Fibroblast of lung (primary cell): ENCODE measurements at regions not wholly inside any gene's neighbourhood (a gene's known extent, or its start where the extent isn't known, plus 50 kb on each side); places are given as distances from the start of the nearest gene placed in this dataset.

Experiments
- DNase-seq, 2 donors: peaks; one replicate each; pipeline versions ENCODE4 v3.0.0 to v3.0.0-alpha.2; 2010; ENCODE audit warnings: low read depth in 2 of 2
- H2AFZ ChIP-seq: 2 replicates; pipeline ENCODE4 v1.5.1; 2012; ENCODE audit warnings: low read length, control low read depth, inconsistent platforms
- H3K27ac ChIP-seq: 2 replicates; pipeline ENCODE4 v1.5.1; 2011; ENCODE audit warnings: low read length, control low read depth; ENCODE audit not compliant: insufficient read depth
- H3K27me3 ChIP-seq: 2 replicates; pipeline ENCODE4 v1.5.1; 2011; ENCODE audit warnings: mild to moderate bottlenecking, low read length; ENCODE audit not compliant: control insufficient read depth, insufficient read depth
- H3K36me3 ChIP-seq: 2 replicates; pipeline ENCODE4 v1.5.1; 2011; ENCODE audit warnings: low read length; ENCODE audit not compliant: control insufficient read depth, insufficient read depth
- H3K4me1 ChIP-seq: 2 replicates; pipeline ENCODE4 v1.5.1; 2011; ENCODE audit warnings: low read length; ENCODE audit not compliant: control insufficient read depth, insufficient read depth; ENCODE audit errors: extremely low read depth
- H3K4me2 ChIP-seq: 2 replicates; pipeline ENCODE4 v1.5.1; 2011; ENCODE audit warnings: low read length, control low read depth; ENCODE audit not compliant: insufficient read depth; ENCODE audit errors: extremely low read depth
- H3K4me3 ChIP-seq, 4 experiments: fragments of 200-600 bp in 1 of 4; sonication (generic) in 1 of 4; replicated peaks in 1 of 4; 2 replicates each; pipeline ENCODE4 v1.5.1; 2011 to 2016; ENCODE audit warnings: low read length in 4 of 4, low read depth in 3 of 4, mild to moderate bottlenecking in 3 of 4, control low read depth in 2 of 4, inconsistent platforms in 1 of 4, mixed read lengths in 1 of 4; ENCODE audit not compliant: insufficient read depth in 1 of 4; ENCODE audit errors: control extremely low read depth in 1 of 4
- H3K79me2 ChIP-seq: 2 replicates; pipeline ENCODE4 v1.5.1; 2012; ENCODE audit warnings: mild to moderate bottlenecking, low read length, inconsistent platforms; ENCODE audit not compliant: control insufficient read depth, insufficient read depth
- H3K9ac ChIP-seq: 2 replicates; pipeline ENCODE4 v1.5.1; 2011; ENCODE audit warnings: mild to moderate bottlenecking, low read length, control low read depth; ENCODE audit not compliant: insufficient read depth
- H3K9me3 ChIP-seq: 2 replicates; pipeline ENCODE4 v1.5.1; 2012; ENCODE audit warnings: low read depth, low read length; ENCODE audit not compliant: control insufficient read depth, insufficient read depth
- H4K20me1 ChIP-seq: 2 replicates; pipeline ENCODE4 v1.5.1; 2011; ENCODE audit warnings: low read length; ENCODE audit not compliant: control insufficient read depth, insufficient read depth; ENCODE audit errors: extremely low read depth
- CTCF ChIP-seq, 2 donors: IDR thresholded peaks in 1 of 2; conservative IDR thresholded peaks in 1 of 2; 1 replicate in 1 of 2; 2 replicates in 1 of 2; pipeline ENCODE4 v1.5.1; 2011 to 2012; ENCODE audit warnings: low read length in 2 of 2, control low read depth in 1 of 2, inconsistent platforms in 1 of 2, low read depth in 1 of 2, mild to moderate bottlenecking in 1 of 2
- EZH2 ChIP-seq: IDR thresholded peaks from 2 replicates; pipeline ENCODE4 v1.5.1; 2012; ENCODE audit warnings: low read length, control low read depth, mild to moderate bottlenecking; ENCODE audit errors: missing control alignments

- Histone ChIP-seq H2AFZ (no peak overlapping the region), H3K27ac (no peak overlapping the region), H3K4me1 (no peaks in the 10 kb centered on the region), H3K36me3 (no peaks in the 10 kb centered on the region), H3K9ac (no peak overlapping the region), H3K4me2 (no peak overlapping the region), H3K27me3 (no peaks in the 10 kb centered on the region), H4K20me1 (no peaks in the 10 kb centered on the region), H3K79me2 (no peaks in the 10 kb centered on the region), H3K9me3 (no peaks in the 10 kb centered on the region), H3K4me3 (no peak overlapping the region)
- no peak for DNase-seq
- TF ChIP-seq CTCF (conservative IDR thresholded peaks at IDR 0.05 in 1 of 2, IDR thresholded peaks at IDR 0.05 in 1 of 2; ENCODE audit: low read depth in 1 of 2, low read length in 2 of 2) (no peak), EZH2 (no peak)
Observed at GRCh38 chr12:119936705-119937311, 52.2 kb upstream of the BICDL1 start.

GRCh38 chr12:119938049-119938667 lies 50.9 kb upstream of the BICDL1 start:
- H3K36me3 ChIP-seq: no peaks in the 10 kb centered on the region
- H3K27ac ChIP-seq: no peak overlapping the region
- no peaks in the 10 kb centered on the region for H3K79me2 ChIP-seq
- H3K9me3 ChIP-seq: no peaks in the 10 kb centered on the region
- H3K4me2 ChIP-seq: no peak overlapping the region
- H4K20me1 ChIP-seq: no peaks in the 10 kb centered on the region
- H3K27me3 ChIP-seq: no peaks in the 10 kb centered on the region
- DNase-seq: peak; percentile 20 to 65
- no peaks in the 10 kb centered on the region for H3K4me1 ChIP-seq
- no peak overlapping the region for H2AFZ ChIP-seq
- TF ChIP-seq CTCF (conservative IDR thresholded peaks at IDR 0.05 in 1 of 2, IDR thresholded peaks at IDR 0.05 in 1 of 2; ENCODE audit: low read depth in 1 of 2, low read length in 2 of 2) (peak; percentile 87 to 93), EZH2 (no peak)
- no peak overlapping the region for H3K4me3 ChIP-seq
- H3K9ac ChIP-seq: no peak overlapping the region
